GM10266 (cell line): ENCODE measurements at regions not wholly inside any gene's neighbourhood (a gene's known extent, or its start where the extent isn't known, plus 50 kb on each side); places are given as distances from the start of the nearest gene placed in this dataset.

Experiments used
- DNase-seq: peaks from one replicate; pipeline ENCODE4 v3.0.0; 2012; ENCODE audit errors: extremely low spot score
- CTCF ChIP-seq: IDR thresholded peaks from 2 replicates; pipeline ENCODE4 v1.5.1; 2012; ENCODE audit warnings: mild to moderate bottlenecking, low read depth; ENCODE audit not compliant: control insufficient read depth, insufficient read depth; ENCODE audit errors: missing control alignments

GRCh38 chr9:90460220-90460619 is 182.4 kb downstream of the DIRAS2 start:
- DNase-seq = no peak
- no peak for TF ChIP-seq CTCF

GRCh38 chr9:90464978-90465377 is 177.6 kb downstream of the DIRAS2 start:
- no peak for TF ChIP-seq CTCF
- DNase-seq = no peak

- TF ChIP-seq CTCF = no peak
- no peak for DNase-seq
Measured at GRCh38 chr9:90466441-90466840, 176.2 kb downstream of the DIRAS2 start.

- no peak for TF ChIP-seq CTCF
- DNase-seq = no peak
Measured at GRCh38 chr9:90469435-90469834, 173.2 kb downstream of the DIRAS2 start.

- TF ChIP-seq CTCF = no peak
- no peak for DNase-seq
Measured at GRCh38 chr9:90469865-90470387, 172.7 kb downstream of the DIRAS2 start.

- no peak for DNase-seq
Measured at GRCh38 chr9:90476058-90476457, 166.6 kb downstream of the DIRAS2 start.

GRCh38 chr9:90477535-90477934 is 165.1 kb downstream of the DIRAS2 start:
- DNase-seq = no peak
- no peak for TF ChIP-seq CTCF

More at GRCh38 chr9:90476058-90476457, 166.6 kb downstream of the DIRAS2 start:
- TF ChIP-seq CTCF = no peak
